ENCODE measurements at regions not wholly inside any gene's neighbourhood (a gene's known extent, or its start where the extent isn't known, plus 50 kb on each side); places are given as distances from the start of the nearest gene placed in this dataset.

DNA sequence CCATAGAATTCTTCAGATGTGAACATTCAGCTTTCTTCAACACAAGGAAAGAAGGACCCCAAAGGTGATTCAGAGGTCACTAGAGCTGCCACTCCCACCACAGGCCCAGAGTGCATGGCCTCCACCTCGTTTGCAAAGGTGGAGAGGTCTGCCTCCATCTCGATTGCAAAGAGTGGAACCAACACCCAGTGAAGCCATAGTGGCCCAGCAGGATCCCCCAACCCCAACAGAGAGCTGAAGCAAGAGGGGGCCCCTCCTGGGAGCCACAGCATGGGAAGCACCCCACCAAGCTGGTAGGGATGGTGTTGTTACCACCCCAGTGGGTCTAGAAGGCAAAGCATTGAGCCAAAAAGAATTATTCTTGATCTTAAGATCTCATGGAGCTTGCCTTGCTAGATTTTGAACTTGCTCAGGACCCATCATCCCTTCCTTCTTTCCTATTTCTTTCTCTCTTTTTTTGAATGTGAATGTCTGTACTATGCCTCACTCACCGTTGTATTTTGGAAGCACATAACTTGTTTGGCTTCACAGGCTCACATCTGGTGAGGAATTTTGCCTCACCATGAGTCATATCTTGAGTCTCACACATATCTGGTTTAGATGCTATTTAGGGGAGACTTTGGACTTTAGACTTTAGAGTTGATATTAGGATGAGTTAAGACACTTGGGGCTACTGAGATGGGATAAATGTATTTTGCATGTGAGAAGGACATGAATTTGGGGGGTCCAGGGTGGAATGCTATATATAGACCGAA is 119.2 kb downstream of the ANKRD60 start:
- no peak overlapping the region for H3K9ac ChIP-seq (ENCODE audit: control insufficient read depth, extremely low read depth, insufficient read depth, low read length)
- DNase-seq (ENCODE audit: low read depth, low spot score) (no peak), FAIRE-seq (peak; percentile 91)
- peak overlapping the region; percentile 33 for H3K27ac ChIP-seq (ENCODE audit: control insufficient read depth, insufficient read depth, low read length)
- H3K4me1 ChIP-seq (ENCODE audit: control insufficient read depth, extremely low read depth, insufficient read depth, low read length) = peaks cover 46% of the 10 kb centered on the region
- H4K20me1 ChIP-seq (ENCODE audit: control insufficient read depth, extremely low read depth, insufficient read depth, low read length) = no peaks in the 10 kb centered on the region
- H3K9me3 ChIP-seq (ENCODE audit: control insufficient read depth, low read depth, low read length) = no peaks in the 10 kb centered on the region
- dilution Hi-C loops (cut with MboI; ENCODE audit: extremely low pct_ligation_motif_present, low sequenced_read_pairs) = no loop called here
- no peak overlapping the region for H2AFZ ChIP-seq (ENCODE audit: control insufficient read depth, low read length)
- no peaks in the 10 kb centered on the region for H3K9me1 ChIP-seq (ENCODE audit: control insufficient read depth, extremely low read depth, insufficient read depth, low read length)
- no peaks in the 10 kb centered on the region for H3K27me3 ChIP-seq (ENCODE audit: control insufficient read depth, extremely low read depth, insufficient read depth, low read length)
- H3K79me2 ChIP-seq (ENCODE audit: control insufficient read depth, insufficient read depth, low read length) = no peaks in the 10 kb centered on the region
- TF ChIP-seq, protein P1, sequence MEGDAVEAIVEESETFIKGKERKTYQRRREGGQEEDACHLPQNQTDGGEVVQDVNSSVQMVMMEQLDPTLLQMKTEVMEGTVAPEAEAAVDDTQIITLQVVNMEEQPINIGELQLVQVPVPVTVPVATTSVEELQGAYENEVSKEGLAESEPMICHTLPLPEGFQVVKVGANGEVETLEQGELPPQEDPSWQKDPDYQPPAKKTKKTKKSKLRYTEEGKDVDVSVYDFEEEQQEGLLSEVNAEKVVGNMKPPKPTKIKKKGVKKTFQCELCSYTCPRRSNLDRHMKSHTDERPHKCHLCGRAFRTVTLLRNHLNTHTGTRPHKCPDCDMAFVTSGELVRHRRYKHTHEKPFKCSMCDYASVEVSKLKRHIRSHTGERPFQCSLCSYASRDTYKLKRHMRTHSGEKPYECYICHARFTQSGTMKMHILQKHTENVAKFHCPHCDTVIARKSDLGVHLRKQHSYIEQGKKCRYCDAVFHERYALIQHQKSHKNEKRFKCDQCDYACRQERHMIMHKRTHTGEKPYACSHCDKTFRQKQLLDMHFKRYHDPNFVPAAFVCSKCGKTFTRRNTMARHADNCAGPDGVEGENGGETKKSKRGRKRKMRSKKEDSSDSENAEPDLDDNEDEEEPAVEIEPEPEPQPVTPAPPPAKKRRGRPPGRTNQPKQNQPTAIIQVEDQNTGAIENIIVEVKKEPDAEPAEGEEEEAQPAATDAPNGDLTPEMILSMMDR (optimal IDR thresholded peaks at IDR 0.05 in 1 of 3, IDR thresholded peaks at IDR 0.05 in 1 of 3, conservative IDR thresholded peaks at IDR 0.05 in 1 of 3; ENCODE audit: extremely low read depth in 1 of 3, insufficient read depth in 2 of 3, low read length in 3 of 3) = no peak
- no peak for TF ChIP-seq EZH2 (IDR thresholded peaks at IDR 0.05; ENCODE audit: low read length)
- H3K4me3 ChIP-seq (ENCODE audit: control insufficient read depth in 2 of 3, extremely low read depth in 1 of 3, insufficient read depth in 2 of 3, low read depth in 1 of 3, low read length in 3 of 3) = no peak overlapping the region
- H3K4me2 ChIP-seq (ENCODE audit: control insufficient read depth, extremely low read depth, insufficient read depth, low read depth, low read length) = no peak overlapping the region
- no peaks in the 10 kb centered on the region for H3K36me3 ChIP-seq (ENCODE audit: control insufficient read depth in 2 of 2, extremely low read depth in 1 of 2, insufficient read depth in 2 of 2, low read length in 2 of 2)

DNA sequence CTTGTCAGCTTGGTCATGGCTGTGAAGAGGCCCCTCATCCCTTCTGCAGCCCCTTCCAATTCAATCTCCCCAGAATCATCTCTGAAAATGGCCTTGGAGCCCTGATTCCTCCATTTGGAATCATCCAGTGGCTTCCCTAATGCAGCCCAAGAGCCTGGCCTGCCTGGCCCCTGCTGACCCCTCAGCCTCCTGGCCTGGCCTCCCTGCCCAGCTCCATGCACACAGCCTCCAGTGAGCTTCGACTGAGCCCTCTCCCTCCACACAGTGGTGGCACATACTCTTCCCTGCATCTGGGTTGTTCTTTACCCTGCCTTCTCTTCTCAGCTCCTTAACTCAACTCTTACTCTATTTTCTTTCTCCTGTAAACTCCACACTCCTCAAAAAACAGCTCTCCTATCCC is 120.9 kb downstream of the ANKRD60 start:
- H3K27me3 ChIP-seq (ENCODE audit: control insufficient read depth, extremely low read depth, insufficient read depth, low read length) = no peaks in the 10 kb centered on the region
- H4K20me1 ChIP-seq (ENCODE audit: control insufficient read depth, extremely low read depth, insufficient read depth, low read length) = no peaks in the 10 kb centered on the region
- dilution Hi-C loops (cut with MboI; ENCODE audit: extremely low pct_ligation_motif_present, low sequenced_read_pairs) = no loop called here
- no peak for DNase-seq (ENCODE audit: low read depth, low spot score)
- no peak overlapping the region for H3K4me3 ChIP-seq (ENCODE audit: control insufficient read depth in 2 of 3, extremely low read depth in 1 of 3, insufficient read depth in 2 of 3, low read depth in 1 of 3, low read length in 3 of 3)
- H3K4me1 ChIP-seq (ENCODE audit: control insufficient read depth, extremely low read depth, insufficient read depth, low read length) = peaks cover 46% of the 10 kb centered on the region
- no peak overlapping the region for H2AFZ ChIP-seq (ENCODE audit: control insufficient read depth, low read length)
- H3K79me2 ChIP-seq (ENCODE audit: control insufficient read depth, insufficient read depth, low read length) = no peaks in the 10 kb centered on the region
- no peak for FAIRE-seq
- H3K36me3 ChIP-seq (ENCODE audit: control insufficient read depth in 2 of 2, extremely low read depth in 1 of 2, insufficient read depth in 2 of 2, low read length in 2 of 2) = no peaks in the 10 kb centered on the region
- no peaks in the 10 kb centered on the region for H3K9me3 ChIP-seq (ENCODE audit: control insufficient read depth, low read depth, low read length)
- peaks cover 3% of the 10 kb centered on the region for H3K9me1 ChIP-seq (ENCODE audit: control insufficient read depth, extremely low read depth, insufficient read depth, low read length)
- no peak overlapping the region for H3K4me2 ChIP-seq (ENCODE audit: control insufficient read depth, extremely low read depth, insufficient read depth, low read depth, low read length)
- no peak overlapping the region for H3K27ac ChIP-seq (ENCODE audit: control insufficient read depth, insufficient read depth, low read length)
- no peak for TF ChIP-seq EZH2 (IDR thresholded peaks at IDR 0.05; ENCODE audit: low read length)
- TF ChIP-seq, protein P1 (optimal IDR thresholded peaks at IDR 0.05 in 1 of 3, IDR thresholded peaks at IDR 0.05 in 1 of 3, conservative IDR thresholded peaks at IDR 0.05 in 1 of 3; ENCODE audit: extremely low read depth in 1 of 3, insufficient read depth in 2 of 3, low read length in 3 of 3) = no peak
- H3K9ac ChIP-seq (ENCODE audit: control insufficient read depth, extremely low read depth, insufficient read depth, low read length) = no peak overlapping the region
